Endothelial cell of umbilical vein (primary cell): ENCODE measurements at regions not wholly inside any gene's neighbourhood (a gene's known extent, or its start where the extent isn't known, plus 50 kb on each side); places are given as distances from the start of the nearest gene placed in this dataset.
A peak's percentile ranks its signal among the peaks of the same experiment; 100 is the strongest.

ENCODE experiments used
- BruUV-seq: library from RNA; stranded (reverse); fragments of 400-500 nt; replicated peaks from 2 replicates; lab custom pipeline; 2021; lab: Mats Ljungman, UMichigan
- CTCF ChIA-PET: fragments of 300-600, 350-600 bp; sonication (Branson Sonifier 250); formaldehyde crosslinking; loops from one replicate; lab custom pipeline; 2021; ENCODE audit warnings: antibody characterized with exemption, inconsistent platforms; lab: Charles Lee
- POLR2A ChIA-PET: fragments of 300-600, 350-600 bp; sonication (Branson Sonifier 250); formaldehyde crosslinking; loops from one replicate; lab custom pipeline; 2021; ENCODE audit warnings: antibody characterized with exemption, inconsistent platforms; lab: Charles Lee
- DNase-seq: peaks from one replicate; pipeline ENCODE4 v3.0.0-alpha.2; 2011; ENCODE audit warnings: low read depth, low spot score
- FAIRE-seq: peaks from 2 replicates; lab custom pipeline; 2011; peaks lifted over from hg19 to GRCh38; lab: Jason Lieb, UNC
- H2AFZ ChIP-seq: 2 replicates; pipeline ENCODE4 v1.6.0; 2012; ENCODE audit warnings: low read depth, low read length, control low read depth, inconsistent platforms
- H3K27ac ChIP-seq: 2 replicates; pipeline ENCODE4 v1.5.1; 2011; ENCODE audit warnings: low read depth, mild to moderate bottlenecking, control low read depth, low read length, moderate library complexity; ENCODE audit not compliant: insufficient read depth
- H3K27me3 ChIP-seq, 2 experiments: 2 replicates each; pipeline versions ENCODE4 v1.6.0 to v1.6.1; 2011; ENCODE audit warnings: low read length in 2 of 2, mixed read lengths in 1 of 2; ENCODE audit not compliant: control insufficient read depth in 2 of 2, insufficient read depth in 2 of 2
- H3K36me3 ChIP-seq, 2 experiments: 2 replicates in 1 of 2; 3 replicates in 1 of 2; pipeline ENCODE4 v1.5.1; 2011; ENCODE audit warnings: low read length in 2 of 2, mild to moderate bottlenecking in 1 of 2, moderate library complexity in 1 of 2; ENCODE audit not compliant: control insufficient read depth in 2 of 2, insufficient read depth in 2 of 2; ENCODE audit errors: extremely low read depth in 1 of 2
- H3K4me1 ChIP-seq: 3 replicates; pipeline ENCODE4 v1.5.1; 2011; ENCODE audit warnings: mild to moderate bottlenecking, low read length; ENCODE audit not compliant: control insufficient read depth, insufficient read depth; ENCODE audit errors: extremely low read depth
- H3K4me2 ChIP-seq: 2 replicates; pipeline ENCODE4 v1.6.1; 2011; ENCODE audit warnings: low read length, control low read depth, mixed read lengths; ENCODE audit not compliant: insufficient read depth
- H3K4me3 ChIP-seq, 3 experiments: fragments of 200-600 bp in 1 of 3; sonication (generic), shearing (Covaris generic) in 1 of 3; replicated peaks in 1 of 3; 2 replicates each; pipeline ENCODE4 v1.5.1; 2011 to 2016; ENCODE audit warnings: control low read depth in 3 of 3, low read length in 3 of 3, mild to moderate bottlenecking in 2 of 3, inconsistent platforms in 1 of 3, low read depth in 1 of 3, moderate library complexity in 1 of 3; ENCODE audit not compliant: insufficient read depth in 1 of 3
- H3K79me2 ChIP-seq: 2 replicates; pipeline ENCODE4 v1.6.0; 2012; ENCODE audit warnings: low read length, inconsistent platforms; ENCODE audit not compliant: control insufficient read depth, insufficient read depth
- H3K9ac ChIP-seq: replicated peaks from 2 replicates; pipeline ENCODE3; 2011; ENCODE audit warnings: low read length, control low read depth; ENCODE audit not compliant: insufficient read depth; ENCODE audit errors: extremely low read depth
- H3K9me1 ChIP-seq: replicated peaks from 3 replicates; pipeline ENCODE4 v1.6.0; 2011; ENCODE audit warnings: mild to moderate bottlenecking, low read length; ENCODE audit not compliant: control insufficient read depth, insufficient read depth; ENCODE audit errors: extremely low read depth
- H3K9me3 ChIP-seq: replicated peaks from 2 replicates; pipeline ENCODE4 v1.5.1; 2012; ENCODE audit warnings: low read length, inconsistent platforms; ENCODE audit not compliant: control insufficient read depth, insufficient read depth
- H4K20me1 ChIP-seq: replicated peaks from 2 replicates; pipeline ENCODE3; 2011; ENCODE audit warnings: mild to moderate bottlenecking, low read length; ENCODE audit not compliant: control insufficient read depth, insufficient read depth; ENCODE audit errors: extremely low read depth
- EZH2 ChIP-seq: IDR thresholded peaks from 2 replicates; pipeline ENCODE4 v1.6.1; 2012; ENCODE audit warnings: borderline replicate concordance, low read depth, mild to moderate bottlenecking, moderate library complexity, low read length, inconsistent platforms; ENCODE audit not compliant: severe bottlenecking
- FOS ChIP-seq: IDR thresholded peaks from 2 replicates; pipeline ENCODE4 v1.6.1; 2011; ENCODE audit warnings: mild to moderate bottlenecking, low read length, moderate library complexity, borderline replicate concordance; ENCODE audit not compliant: insufficient read depth
- GATA2 ChIP-seq: IDR thresholded peaks from 2 replicates; pipeline ENCODE4 v1.7.0; 2011; ENCODE audit warnings: low read depth, mild to moderate bottlenecking, moderate library complexity, mixed read lengths, low read length; ENCODE audit not compliant: insufficient read length, insufficient read depth
- JUN ChIP-seq: IDR thresholded peaks from 2 replicates; pipeline ENCODE4 v1.6.1; 2011; ENCODE audit warnings: borderline replicate concordance, low read depth; ENCODE audit not compliant: insufficient read length, insufficient read depth
- MYC ChIP-seq: IDR thresholded peaks from one replicate; pipeline ENCODE4 v1.6.1; 2011; ENCODE audit warnings: mild to moderate bottlenecking, low read depth, low read length
- POLR2A ChIP-seq: IDR thresholded peaks from 2 replicates; pipeline ENCODE4 v1.6.1; 2012; ENCODE audit warnings: low read depth, mild to moderate bottlenecking, control low read depth, low read length
- POLR2AphosphoS5 ChIP-seq: IDR thresholded peaks from 2 replicates; pipeline ENCODE4 v1.6.1; 2012; ENCODE audit warnings: low read depth, mild to moderate bottlenecking, control low read depth, low read length, moderate library complexity; ENCODE audit not compliant: insufficient read depth
- dilution Hi-C: fragments of 300-500 bp; cut with MboI; formaldehyde crosslinking; loops from one replicate; pipeline ENCODE4 v1.15.0; 2019; ENCODE audit warnings: low sequenced_read_pairs; ENCODE audit not compliant: extremely low pct_ligation_motif_present
- intact Hi-C: fragments of 100-400 bp; cut with micrococcal nuclease; formaldehyde crosslinking; loops from one replicate; pipeline ENCODE4 v1.10.0; 2022
- TF ChIP-seq, protein P1 (sequence below), 2 donors: IDR thresholded peaks; 1 replicate in 1 of 2; 2 replicates in 1 of 2; pipeline ENCODE4 v1.5.1; 2011; ENCODE audit warnings: low read length in 2 of 2, mild to moderate bottlenecking in 2 of 2, moderate library complexity in 2 of 2, control low read depth in 1 of 2, inconsistent platforms in 1 of 2, low read depth in 1 of 2; ENCODE audit not compliant: insufficient read depth in 1 of 2; ENCODE audit errors: extremely low read depth in 1 of 2
- TF ChIP-seq, protein P2 (sequence below): IDR thresholded peaks from 2 replicates; pipeline ENCODE4 v1.6.1; 2011; ENCODE audit not compliant: insufficient read depth, insufficient read length

DNA sequence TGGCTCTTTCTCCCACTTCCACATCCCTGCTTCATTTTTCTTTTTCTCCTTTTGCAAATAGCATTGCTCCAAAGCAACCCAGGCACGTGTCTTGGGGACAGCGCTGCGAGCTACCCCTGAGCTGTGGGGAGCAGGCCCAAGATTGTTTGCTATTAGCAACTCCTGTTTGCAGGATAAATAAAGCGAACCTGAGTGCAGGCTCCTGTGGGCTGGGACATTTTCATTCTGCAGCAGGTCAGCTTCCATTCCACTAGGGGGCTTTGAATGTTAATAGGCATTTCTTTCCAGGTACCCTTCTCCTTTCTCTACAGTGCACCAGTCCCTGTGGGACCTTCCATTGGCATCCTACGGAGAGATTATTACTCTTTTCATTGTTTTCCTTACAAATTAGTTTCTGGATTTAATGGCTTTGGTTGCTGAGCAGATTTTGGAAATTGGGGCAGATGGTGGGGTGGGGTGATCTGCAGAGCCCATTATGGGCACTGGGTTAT lies 54.0 kb downstream of the OLFML3 start:
- no peaks in the 10 kb centered on the region for H3K27me3 ChIP-seq
- BruUV-seq = no TSS peak
- FAIRE-seq = no peak
- no peaks in the 10 kb centered on the region for H3K36me3 ChIP-seq
- no peaks in the 10 kb centered on the region for H4K20me1 ChIP-seq
- H3K4me2 ChIP-seq = no peak overlapping the region
- H3K9me1 ChIP-seq = no peaks in the 10 kb centered on the region
- no peaks in the 10 kb centered on the region for H3K4me1 ChIP-seq
- TF ChIP-seq, protein P1, sequence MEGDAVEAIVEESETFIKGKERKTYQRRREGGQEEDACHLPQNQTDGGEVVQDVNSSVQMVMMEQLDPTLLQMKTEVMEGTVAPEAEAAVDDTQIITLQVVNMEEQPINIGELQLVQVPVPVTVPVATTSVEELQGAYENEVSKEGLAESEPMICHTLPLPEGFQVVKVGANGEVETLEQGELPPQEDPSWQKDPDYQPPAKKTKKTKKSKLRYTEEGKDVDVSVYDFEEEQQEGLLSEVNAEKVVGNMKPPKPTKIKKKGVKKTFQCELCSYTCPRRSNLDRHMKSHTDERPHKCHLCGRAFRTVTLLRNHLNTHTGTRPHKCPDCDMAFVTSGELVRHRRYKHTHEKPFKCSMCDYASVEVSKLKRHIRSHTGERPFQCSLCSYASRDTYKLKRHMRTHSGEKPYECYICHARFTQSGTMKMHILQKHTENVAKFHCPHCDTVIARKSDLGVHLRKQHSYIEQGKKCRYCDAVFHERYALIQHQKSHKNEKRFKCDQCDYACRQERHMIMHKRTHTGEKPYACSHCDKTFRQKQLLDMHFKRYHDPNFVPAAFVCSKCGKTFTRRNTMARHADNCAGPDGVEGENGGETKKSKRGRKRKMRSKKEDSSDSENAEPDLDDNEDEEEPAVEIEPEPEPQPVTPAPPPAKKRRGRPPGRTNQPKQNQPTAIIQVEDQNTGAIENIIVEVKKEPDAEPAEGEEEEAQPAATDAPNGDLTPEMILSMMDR (IDR thresholded peaks at IDR 0.05; ENCODE audit: extremely low read depth in 1 of 2, insufficient read depth in 1 of 2, low read depth in 1 of 2, low read length in 2 of 2) = peak in 1 of 2 donors; percentile 14
- TF ChIP-seq GATA2 (no peak), POLR2A (no peak), POLR2AphosphoS5 (no peak), MYC (no peak), JUN (no peak), FOS (no peak), EZH2 (no peak)
- TF ChIP-seq, protein P2, sequence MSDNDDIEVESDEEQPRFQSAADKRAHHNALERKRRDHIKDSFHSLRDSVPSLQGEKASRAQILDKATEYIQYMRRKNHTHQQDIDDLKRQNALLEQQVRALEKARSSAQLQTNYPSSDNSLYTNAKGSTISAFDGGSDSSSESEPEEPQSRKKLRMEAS = no peak
- H3K9me3 ChIP-seq = no peaks in the 10 kb centered on the region
- no peak for DNase-seq
- ChIA-PET POLR2A (no interaction called here), CTCF (interaction anchor here (1.2 to 2.2 kb wide), 2 partner anchors 13 to 250 kb away, joined by 5 to 9 read pairs; no protein-coding TSS in a partner anchor)
- H3K27ac ChIP-seq = no peak overlapping the region
- dilution Hi-C loops = no loop called here
- no peak overlapping the region for H3K9ac ChIP-seq
- intact Hi-C loops = no loop called here
- H2AFZ ChIP-seq = no peak overlapping the region
- no peaks in the 10 kb centered on the region for H3K79me2 ChIP-seq
- H3K4me3 ChIP-seq = no peak overlapping the region
